Nephron progenitor cell (in vitro differentiated cells): ENCODE measurements at regions not wholly inside any gene's neighbourhood (a gene's known extent, or its start where the extent isn't known, plus 50 kb on each side); places are given as distances from the start of the nearest gene placed in this dataset.

Experiments
- DNase-seq: peaks from one replicate; pipeline ENCODE4 v3.0.0; 2021
- H3K27ac Mint-ChIP-seq: 2 replicates; pipeline ENCODE4 v1.8.0; 2021; ENCODE audit warnings: mild to moderate bottlenecking, moderate library complexity, mixed read lengths
- H3K27me3 Mint-ChIP-seq: 2 replicates; pipeline ENCODE4 v1.8.0; 2021; ENCODE audit warnings: mild to moderate bottlenecking, low read depth, mixed read lengths; ENCODE audit not compliant: poor library complexity
- H3K36me3 Mint-ChIP-seq: 2 replicates; pipeline ENCODE4 v1.8.0; 2021; ENCODE audit warnings: low read depth, mixed read lengths
- H3K4me1 Mint-ChIP-seq: 2 replicates; pipeline ENCODE4 v1.8.0; 2021; ENCODE audit warnings: mixed read lengths
- H3K4me3 Mint-ChIP-seq: 2 replicates; pipeline ENCODE4 v1.8.0; 2021; ENCODE audit warnings: mild to moderate bottlenecking, moderate library complexity, mixed read lengths
- H3K9me3 Mint-ChIP-seq: 2 replicates; pipeline ENCODE4 v1.8.0; 2021; ENCODE audit warnings: mild to moderate bottlenecking, moderate library complexity, mixed read lengths
- CTCF ChIP-seq: fragments of 200-600 bp; sonication (generic); IDR thresholded peaks from 2 replicates; pipeline ENCODE4 v1.5.0; 2021; ENCODE audit warnings: antibody characterized with exemption

DNA sequence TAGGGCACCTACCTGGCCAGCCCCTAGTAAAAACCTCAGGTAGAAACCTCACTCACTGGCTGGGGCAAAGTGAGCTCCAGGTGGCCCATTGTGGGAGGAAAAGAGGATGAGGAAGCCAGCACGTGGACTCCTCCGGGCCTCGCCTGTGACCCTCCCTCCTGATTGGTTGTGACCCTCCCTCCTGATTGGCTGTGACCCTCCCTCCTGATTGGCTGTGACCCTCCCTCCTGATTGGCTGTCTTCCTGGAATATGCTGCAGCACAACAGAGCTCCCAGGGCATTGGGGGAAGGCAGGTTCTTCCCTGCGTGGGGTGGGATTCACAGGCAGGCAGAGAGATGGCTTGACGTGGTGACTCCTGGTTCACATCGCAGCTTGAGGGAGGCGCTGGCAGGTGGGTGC is 343.0 kb downstream of the GLRX3 start:
- H3K9me3 Mint-ChIP-seq: no peaks in the 10 kb centered on the region
- H3K27me3 Mint-ChIP-seq: peaks cover 7% of the 10 kb centered on the region
- H3K27ac Mint-ChIP-seq: no peak overlapping the region
- H3K36me3 Mint-ChIP-seq: no peaks in the 10 kb centered on the region
- H3K4me3 Mint-ChIP-seq: no peak overlapping the region
- peaks cover 6% of the 10 kb centered on the region for H3K4me1 Mint-ChIP-seq
- DNase-seq: no peak
- no peak for TF ChIP-seq CTCF

DNA sequence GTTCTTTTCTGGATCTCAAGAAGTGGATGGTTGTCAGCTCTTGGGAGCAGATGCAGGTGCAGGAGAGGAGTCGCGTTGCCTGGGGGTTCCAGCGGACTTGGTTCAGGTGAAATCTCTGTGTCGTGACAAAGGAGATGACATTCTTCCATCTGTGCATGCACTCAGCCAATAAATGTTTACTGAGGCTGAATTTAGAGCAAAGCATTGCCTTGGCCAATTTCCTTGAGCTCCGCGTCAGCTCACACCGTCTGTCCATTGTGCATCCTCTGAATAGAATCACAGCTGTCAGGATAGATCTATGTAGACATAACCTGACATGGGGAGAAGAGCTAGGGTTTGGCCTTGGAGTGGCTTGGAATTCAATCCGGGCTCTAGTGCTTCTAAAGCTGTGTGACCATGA is 343.7 kb downstream of the GLRX3 start:
- H3K4me3 Mint-ChIP-seq: no peak overlapping the region
- H3K4me1 Mint-ChIP-seq: peaks cover 6% of the 10 kb centered on the region
- TF ChIP-seq CTCF: no peak

DNA sequence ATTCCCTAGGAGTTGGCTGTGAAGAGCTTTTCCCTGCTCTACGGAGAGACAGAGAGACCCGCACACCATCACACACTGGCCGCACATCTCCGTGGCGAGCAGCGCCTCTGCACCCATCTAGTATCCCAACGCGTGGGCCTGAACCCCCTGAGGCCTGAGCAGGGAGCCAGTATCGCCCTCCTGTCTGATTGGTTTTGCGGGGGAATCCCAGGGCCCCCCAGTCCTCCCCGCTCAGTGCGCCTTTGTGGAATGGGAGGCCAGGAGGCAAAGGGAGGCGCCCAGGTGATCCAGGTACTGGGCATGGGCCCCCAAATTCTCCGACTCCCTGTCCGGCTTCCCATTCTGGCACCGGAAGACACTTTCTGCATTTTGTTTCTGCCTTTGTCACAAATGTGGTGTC is 344.3 kb downstream of the GLRX3 start:
- Mint-ChIP-seq H3K36me3 (no peaks in the 10 kb centered on the region), H3K27ac (no peak overlapping the region), H3K4me3 (no peak overlapping the region), H3K4me1 (peaks cover 6% of the 10 kb centered on the region), H3K27me3 (peaks cover 12% of the 10 kb centered on the region), H3K9me3 (no peaks in the 10 kb centered on the region)
- no peak for TF ChIP-seq CTCF
- no peak for DNase-seq

More for the DNA sequence above, 343.7 kb downstream of the GLRX3 start:
- H3K27ac Mint-ChIP-seq: no peak overlapping the region
- no peak for DNase-seq
- H3K36me3 Mint-ChIP-seq: no peaks in the 10 kb centered on the region
- H3K9me3 Mint-ChIP-seq: no peaks in the 10 kb centered on the region
- peaks cover 10% of the 10 kb centered on the region for H3K27me3 Mint-ChIP-seq

DNA sequence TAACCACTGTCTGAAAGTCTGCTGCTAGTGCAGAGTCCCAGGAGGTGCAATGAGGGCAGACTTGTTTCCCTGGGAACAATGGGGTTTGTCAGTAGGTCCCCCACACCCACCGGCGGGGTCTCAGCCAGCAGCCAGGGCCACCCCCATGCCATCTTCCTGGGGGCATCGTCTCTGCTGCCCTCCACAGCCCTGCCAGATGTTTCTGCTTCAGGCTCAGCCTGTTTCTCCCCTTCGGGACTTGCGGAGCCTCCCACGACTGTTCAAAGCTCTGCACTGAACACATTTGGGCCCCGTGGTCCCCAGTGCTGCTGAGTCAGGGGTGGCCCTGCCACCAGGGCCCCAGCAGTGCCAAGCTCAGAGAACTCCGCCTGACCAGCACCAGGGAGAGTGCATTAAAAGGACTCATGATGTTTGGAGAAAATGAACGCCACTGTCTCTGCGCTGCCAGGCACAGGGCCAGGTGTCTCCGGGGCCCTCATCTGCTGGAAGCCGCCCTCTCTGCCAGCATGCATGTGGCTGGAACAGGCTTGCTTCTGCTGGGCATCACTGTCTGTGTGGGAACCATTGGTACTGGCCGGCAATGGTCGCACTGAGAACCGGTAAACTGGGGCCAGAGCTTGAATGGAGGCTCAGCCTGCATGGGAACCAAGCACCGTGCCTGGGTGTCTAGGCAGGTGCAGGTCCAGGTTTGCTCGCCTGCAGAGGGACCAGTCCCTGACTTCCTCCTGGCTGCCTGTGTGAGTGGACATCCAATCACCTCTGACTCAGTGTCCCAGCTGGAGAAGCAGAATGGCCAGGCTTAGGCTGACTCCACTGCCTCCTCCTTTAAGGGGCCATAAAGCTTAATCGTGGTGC is 345.1 kb downstream of the GLRX3 start:
- no peak for DNase-seq
- Mint-ChIP-seq H3K9me3 (no peaks in the 10 kb centered on the region), H3K4me1 (peaks cover 6% of the 10 kb centered on the region), H3K27ac (no peak overlapping the region), H3K4me3 (no peak overlapping the region), H3K36me3 (no peaks in the 10 kb centered on the region), H3K27me3 (peaks cover 18% of the 10 kb centered on the region)
- no peak for TF ChIP-seq CTCF

DNA sequence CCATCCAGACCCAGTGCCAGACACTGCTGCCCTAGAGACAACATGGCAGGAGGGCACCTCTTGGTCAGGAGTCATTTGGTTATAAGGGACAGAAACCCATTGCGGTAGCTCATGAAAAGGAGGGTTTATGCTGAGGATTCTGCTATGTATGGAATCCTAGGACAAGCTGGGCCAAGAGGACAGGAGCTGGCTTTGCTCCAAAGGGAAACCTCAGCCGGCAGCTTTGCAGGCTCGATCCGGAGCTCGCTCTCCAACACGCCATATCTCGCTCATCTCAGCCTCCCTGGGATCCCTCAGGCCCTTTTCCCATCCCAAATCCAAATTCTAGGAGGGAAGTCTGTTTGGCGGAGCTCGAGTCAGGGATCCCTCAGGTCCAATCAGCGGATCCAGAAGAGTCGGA is 345.7 kb downstream of the GLRX3 start:
- no peak overlapping the region for H3K4me3 Mint-ChIP-seq
- DNase-seq: no peak
- H3K27ac Mint-ChIP-seq: no peak overlapping the region
- peaks cover 2% of the 10 kb centered on the region for H3K4me1 Mint-ChIP-seq
- peaks cover 18% of the 10 kb centered on the region for H3K27me3 Mint-ChIP-seq
- no peak for TF ChIP-seq CTCF
- H3K9me3 Mint-ChIP-seq: no peaks in the 10 kb centered on the region
- H3K36me3 Mint-ChIP-seq: no peaks in the 10 kb centered on the region
